ENCODE measurements at regions not wholly inside any gene's neighbourhood (a gene's known extent, or its start where the extent isn't known, plus 50 kb on each side); places are given as distances from the start of the nearest gene placed in this dataset.

GRCh38 chr1:187078916-187079315 lies 250.2 kb downstream of the PLA2G4A start:
- peaks cover 7% of the 10 kb centered on the region; the same call in 1 of the 2 replicates for H3K36me3 ChIP-seq (ENCODE audit: insufficient read depth, low read length)
- no peaks in the 10 kb centered on the region for H3K9me3 ChIP-seq (ENCODE audit: low read length)
- no peak overlapping the region for H3K4me2 ChIP-seq (ENCODE audit: low read length)
- peaks cover 4% of the 10 kb centered on the region for H3K4me1 ChIP-seq (ENCODE audit: insufficient read depth, low read length, poor library complexity, severe bottlenecking)
- no peaks in the 10 kb centered on the region for H4K20me1 ChIP-seq (ENCODE audit: insufficient read depth, low read length)
- no peaks in the 10 kb centered on the region for H3K9me2 ChIP-seq (ENCODE audit: insufficient read depth, low read length)
- H2AFZ ChIP-seq (ENCODE audit: low read length), result no peak overlapping the region
- intact Hi-C loops (cut with micrococcal nuclease; ENCODE audit: unreplicated experiment), result no loop called here
- BruUV-seq (replicated peaks), result no TSS peak
- no peak for DNase-seq (ENCODE audit: low spot score)
- ChIA-PET CTCF (ENCODE audit: unreplicated experiment) (no interaction called here), POLR2A (interaction anchor here (0.6 to 1.0 kb wide), 3 partner anchors 9 to 1442 kb away, joined by 3 read pairs; no protein-coding TSS in a partner anchor)
- H3K27ac ChIP-seq (ENCODE audit: low read depth, low read length, poor library complexity, severe bottlenecking), result no peak overlapping the region
- H3K4me3 ChIP-seq (ENCODE audit: low read depth, low read length, poor library complexity, severe bottlenecking), result no peak overlapping the region
- TF ChIP-seq CTCF (conservative IDR thresholded peaks at IDR 0.05; ENCODE audit: low read length) (no peak), EZH2phosphoT487 (IDR thresholded peaks at IDR 0.05; ENCODE audit: borderline replicate concordance, low read depth, low read length) (no peak)
- H3K79me2 ChIP-seq (ENCODE audit: insufficient read depth, low read depth, low read length), result peaks cover 12% of the 10 kb centered on the region; the same call in 1 of the 2 replicates

- no peak for TF ChIP-seq EZH2phosphoT487 (IDR thresholded peaks at IDR 0.05; ENCODE audit: borderline replicate concordance, low read depth, low read length)
- TF ChIP-seq CTCF (conservative IDR thresholded peaks at IDR 0.05; ENCODE audit: low read length), result no peak
- Histone ChIP-seq H3K4me1 (ENCODE audit: insufficient read depth, low read length, poor library complexity, severe bottlenecking) (peaks cover 2% of the 10 kb centered on the region), H3K4me3 (ENCODE audit: low read depth, low read length, poor library complexity, severe bottlenecking) (no peak overlapping the region), H3K27ac (ENCODE audit: low read depth, low read length, poor library complexity, severe bottlenecking) (no peak overlapping the region), H3K4me2 (ENCODE audit: low read length) (no peak overlapping the region), H3K9me2 (ENCODE audit: insufficient read depth, low read length) (no peaks in the 10 kb centered on the region), H3K9me3 (ENCODE audit: low read length) (no peaks in the 10 kb centered on the region), H3K79me2 (ENCODE audit: insufficient read depth, low read depth, low read length) (peaks cover 12% of the 10 kb centered on the region; the same call in 1 of the 2 replicates), H4K20me1 (ENCODE audit: insufficient read depth, low read length) (no peaks in the 10 kb centered on the region), H3K36me3 (ENCODE audit: insufficient read depth, low read length) (peaks cover 6% of the 10 kb centered on the region; the same call in 1 of the 2 replicates), H2AFZ (ENCODE audit: low read length) (no peak overlapping the region)
- POLR2A ChIA-PET, result interaction anchor here (0.9 to 1.0 kb wide), 2 partner anchors 10 to 13 kb away, joined by 3 read pairs; no protein-coding TSS in a partner anchor
- CTCF ChIA-PET (ENCODE audit: unreplicated experiment), result no interaction called here
- no TSS peak for BruUV-seq (replicated peaks)
- intact Hi-C loops (cut with micrococcal nuclease; ENCODE audit: unreplicated experiment), result no loop called here
- no peak for DNase-seq (ENCODE audit: low spot score)
These were observed 250.6 kb downstream of the PLA2G4A start for GRCh38 chr1:187079330-187079729.

GRCh38 chr1:187091666-187092065 lies 262.9 kb downstream of the PLA2G4A start:
- no peak for DNase-seq (ENCODE audit: low spot score)
- H3K4me3 ChIP-seq (ENCODE audit: low read depth, low read length, poor library complexity, severe bottlenecking), result no peak overlapping the region
- peaks cover 13% of the 10 kb centered on the region for H3K4me1 ChIP-seq (ENCODE audit: insufficient read depth, low read length, poor library complexity, severe bottlenecking)
- H2AFZ ChIP-seq (ENCODE audit: low read length), result no peak overlapping the region
- intact Hi-C loops (cut with micrococcal nuclease; ENCODE audit: unreplicated experiment), result no loop called here
- no peak overlapping the region for H3K27ac ChIP-seq (ENCODE audit: low read depth, low read length, poor library complexity, severe bottlenecking)
- CTCF ChIA-PET (ENCODE audit: unreplicated experiment), result no interaction called here
- no peaks in the 10 kb centered on the region for H3K9me3 ChIP-seq (ENCODE audit: low read length)
- no peaks in the 10 kb centered on the region for H3K79me2 ChIP-seq (ENCODE audit: insufficient read depth, low read depth, low read length)
- no peaks in the 10 kb centered on the region; the same call in 1 of the 2 replicates for H3K9me2 ChIP-seq (ENCODE audit: insufficient read depth, low read length)
- POLR2A ChIA-PET, result interaction anchor here (0.8 to 1.9 kb wide), 3 partner anchors 12 to 97 kb away, joined by 3 to 11 read pairs (median 3); no protein-coding TSS in a partner anchor
- H3K4me2 ChIP-seq (ENCODE audit: low read length), result peak overlapping the region; percentile 44
- no peak for TF ChIP-seq EZH2phosphoT487 (IDR thresholded peaks at IDR 0.05; ENCODE audit: borderline replicate concordance, low read depth, low read length)
- no peak for TF ChIP-seq CTCF (conservative IDR thresholded peaks at IDR 0.05; ENCODE audit: low read length)
- no TSS peak for BruUV-seq (replicated peaks)
- H3K36me3 ChIP-seq (ENCODE audit: insufficient read depth, low read length), result no peaks in the 10 kb centered on the region
- H4K20me1 ChIP-seq (ENCODE audit: insufficient read depth, low read length), result peaks cover 3% of the 10 kb centered on the region; the same call in 1 of the 2 replicates

Measured in OCI-LY7 (cell line).